ENCODE measurements at regions not wholly inside any gene's neighbourhood (a gene's known extent, or its start where the extent isn't known, plus 50 kb on each side); places are given as distances from the start of the nearest gene placed in this dataset.
A peak's percentile ranks its signal among the peaks of the same experiment; 100 is the strongest.

GRCh38 chr4:180768610-180769009 lies 1474.6 kb upstream of the TENM3 start:
- Mint-ChIP-seq H3K27me3 (no peaks in the 10 kb centered on the region), H3K4me3 (ENCODE audit: low read depth) (no peak overlapping the region), H3K4me1 (ENCODE audit: low read depth) (peaks cover 30% of the 10 kb centered on the region), H3K36me3 (ENCODE audit: insufficient read depth) (peaks cover 3% of the 10 kb centered on the region), H3K9me3 (ENCODE audit: low read depth) (peaks cover 2% of the 10 kb centered on the region), H3K27ac (peak overlapping the region; percentile 5)
- TF ChIP-seq, protein P1, sequence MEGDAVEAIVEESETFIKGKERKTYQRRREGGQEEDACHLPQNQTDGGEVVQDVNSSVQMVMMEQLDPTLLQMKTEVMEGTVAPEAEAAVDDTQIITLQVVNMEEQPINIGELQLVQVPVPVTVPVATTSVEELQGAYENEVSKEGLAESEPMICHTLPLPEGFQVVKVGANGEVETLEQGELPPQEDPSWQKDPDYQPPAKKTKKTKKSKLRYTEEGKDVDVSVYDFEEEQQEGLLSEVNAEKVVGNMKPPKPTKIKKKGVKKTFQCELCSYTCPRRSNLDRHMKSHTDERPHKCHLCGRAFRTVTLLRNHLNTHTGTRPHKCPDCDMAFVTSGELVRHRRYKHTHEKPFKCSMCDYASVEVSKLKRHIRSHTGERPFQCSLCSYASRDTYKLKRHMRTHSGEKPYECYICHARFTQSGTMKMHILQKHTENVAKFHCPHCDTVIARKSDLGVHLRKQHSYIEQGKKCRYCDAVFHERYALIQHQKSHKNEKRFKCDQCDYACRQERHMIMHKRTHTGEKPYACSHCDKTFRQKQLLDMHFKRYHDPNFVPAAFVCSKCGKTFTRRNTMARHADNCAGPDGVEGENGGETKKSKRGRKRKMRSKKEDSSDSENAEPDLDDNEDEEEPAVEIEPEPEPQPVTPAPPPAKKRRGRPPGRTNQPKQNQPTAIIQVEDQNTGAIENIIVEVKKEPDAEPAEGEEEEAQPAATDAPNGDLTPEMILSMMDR (IDR thresholded peaks at IDR 0.05; ENCODE audit: unreplicated experiment), result no peak
- DNase-seq (ENCODE audit: low spot score, unreplicated experiment), result no peak

- H3K27me3 Mint-ChIP-seq, result no peaks in the 10 kb centered on the region
- TF ChIP-seq, protein P1 (IDR thresholded peaks at IDR 0.05; ENCODE audit: unreplicated experiment), result no peak
- peaks cover 30% of the 10 kb centered on the region for H3K4me1 Mint-ChIP-seq (ENCODE audit: low read depth)
These were observed 1473.4 kb upstream of the TENM3 start for GRCh38 chr4:180769791-180770190.

DNA sequence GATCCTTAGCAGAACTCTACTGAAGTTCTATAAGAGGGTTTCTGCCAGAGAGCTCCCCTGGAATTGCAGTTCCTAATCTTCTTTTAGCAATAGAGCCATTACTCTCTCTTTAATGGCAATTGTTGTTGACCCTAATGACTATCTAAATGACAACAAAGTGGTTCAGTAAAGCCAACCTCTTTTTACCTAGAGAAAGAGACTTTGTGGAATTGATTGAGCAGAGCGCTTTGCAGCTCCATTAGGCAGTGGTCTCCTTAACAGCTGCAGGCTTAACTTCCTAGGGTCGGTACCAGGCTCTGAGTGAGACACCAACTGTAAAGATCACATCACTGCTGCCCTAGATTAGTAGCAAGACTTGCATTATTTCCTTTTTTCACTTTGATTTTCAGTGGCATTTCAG lies 1472.9 kb upstream of the TENM3 start:
- Mint-ChIP-seq H3K4me1 (ENCODE audit: low read depth) (peaks cover 30% of the 10 kb centered on the region), H3K4me3 (ENCODE audit: low read depth) (no peak overlapping the region)
- DNase-seq (ENCODE audit: low spot score, unreplicated experiment), result no peak

More at GRCh38 chr4:180769791-180770190, 1473.4 kb upstream of the TENM3 start:
- peaks cover 3% of the 10 kb centered on the region for H3K36me3 Mint-ChIP-seq (ENCODE audit: insufficient read depth)
- peaks cover 5% of the 10 kb centered on the region for H3K9me3 Mint-ChIP-seq (ENCODE audit: low read depth)
- no peak for DNase-seq (ENCODE audit: low spot score, unreplicated experiment)
- H3K4me3 Mint-ChIP-seq (ENCODE audit: low read depth), result no peak overlapping the region
- H3K27ac Mint-ChIP-seq, result no peak overlapping the region

GRCh38 chr4:180784940-180785339 lies 1458.3 kb upstream of the TENM3 start:
- Mint-ChIP-seq H3K27ac (no peak overlapping the region), H3K27me3 (no peaks in the 10 kb centered on the region), H3K4me3 (ENCODE audit: low read depth) (no peak overlapping the region), H3K36me3 (ENCODE audit: insufficient read depth) (no peaks in the 10 kb centered on the region), H3K4me1 (ENCODE audit: low read depth) (no peaks in the 10 kb centered on the region), H3K9me3 (ENCODE audit: low read depth) (peaks cover 3% of the 10 kb centered on the region)
- TF ChIP-seq, protein P1 (IDR thresholded peaks at IDR 0.05; ENCODE audit: unreplicated experiment), result no peak
- DNase-seq (ENCODE audit: low spot score, unreplicated experiment), result no peak

More for the DNA sequence above, 1472.9 kb upstream of the TENM3 start:
- H3K27ac Mint-ChIP-seq, result no peak overlapping the region
- peaks cover 3% of the 10 kb centered on the region for H3K36me3 Mint-ChIP-seq (ENCODE audit: insufficient read depth)
- TF ChIP-seq, protein P1 (IDR thresholded peaks at IDR 0.05; ENCODE audit: unreplicated experiment), result no peak
- H3K27me3 Mint-ChIP-seq, result no peaks in the 10 kb centered on the region
- peaks cover 5% of the 10 kb centered on the region for H3K9me3 Mint-ChIP-seq (ENCODE audit: low read depth)

- no peak overlapping the region for H3K4me3 Mint-ChIP-seq (ENCODE audit: low read depth)
- H3K9me3 Mint-ChIP-seq (ENCODE audit: low read depth), result no peaks in the 10 kb centered on the region
- no peaks in the 10 kb centered on the region for H3K36me3 Mint-ChIP-seq (ENCODE audit: insufficient read depth)
- TF ChIP-seq, protein P1 (IDR thresholded peaks at IDR 0.05; ENCODE audit: unreplicated experiment), result no peak
- no peak overlapping the region for H3K27ac Mint-ChIP-seq
- DNase-seq (ENCODE audit: low spot score, unreplicated experiment), result no peak
- no peaks in the 10 kb centered on the region for H3K27me3 Mint-ChIP-seq
- H3K4me1 Mint-ChIP-seq (ENCODE audit: low read depth), result no peaks in the 10 kb centered on the region
These were observed 1454.5 kb upstream of the TENM3 start for GRCh38 chr4:180788729-180789128.
